Panc1 (cell line): ENCODE measurements at regions not wholly inside any gene's neighbourhood (a gene's known extent, or its start where the extent isn't known, plus 50 kb on each side); places are given as distances from the start of the nearest gene placed in this dataset.

Experiments
- ATAC-seq: fragments of 200-7000 bp; cut with Tn5 transposase; 2 replicates; pipeline ENCODE4 v1.9.1; 2020; ENCODE audit warnings: mild to moderate bottlenecking, moderate library complexity
- BruUV-seq: library from RNA; stranded (reverse); fragments of 400-500 nt; replicated peaks from 2 replicates; lab custom pipeline; 2021; lab: Mats Ljungman, UMichigan
- CTCF ChIA-PET: fragments of 300-600 bp; sonication (Branson Sonifier 250); formaldehyde crosslinking; loops from one replicate; lab custom pipeline; 2022; ENCODE audit warnings: antibody characterized with exemption; lab: Charles Lee
- POLR2A ChIA-PET: fragments of 300-600 bp; sonication (Branson Sonifier 250); formaldehyde crosslinking; loops from one replicate; lab custom pipeline; 2022; ENCODE audit warnings: antibody characterized with exemption; lab: Charles Lee
- DNase-seq: peaks from one replicate; pipeline ENCODE4 v3.0.0-alpha.2; 2010; ENCODE audit warnings: low read depth, low spot score
- H3K27ac ChIP-seq: 2 replicates; pipeline ENCODE4 v1.5.1; 2011; ENCODE audit warnings: mild to moderate bottlenecking, low read length, inconsistent platforms
- H3K27me3 ChIP-seq: fragments of 200-500 bp; sonication (Bioruptor generic); 2 replicates; pipeline ENCODE4 v1.6.0; 2014; ENCODE audit warnings: low read length, inconsistent platforms; ENCODE audit not compliant: control insufficient read depth, insufficient read depth
- H3K36me3 ChIP-seq: fragments of 200-500 bp; sonication (Bioruptor generic); 2 replicates; pipeline ENCODE4 v1.5.1; 2014; ENCODE audit warnings: inconsistent platforms, mild to moderate bottlenecking, low read length, moderate library complexity; ENCODE audit not compliant: control insufficient read depth, insufficient read depth
- H3K4me1 ChIP-seq: 2 replicates; pipeline ENCODE4 v1.5.1; 2011; ENCODE audit warnings: inconsistent platforms, mild to moderate bottlenecking, low read length, moderate library complexity; ENCODE audit not compliant: control insufficient read depth, insufficient read depth
- H3K4me3 ChIP-seq, 2 experiments: 2 replicates each; pipeline ENCODE4 v1.5.1; 2011 to 2012; ENCODE audit warnings: low read depth in 2 of 2, low read length in 2 of 2, mild to moderate bottlenecking in 2 of 2, inconsistent platforms in 1 of 2, moderate library complexity in 1 of 2
- H3K9me3 ChIP-seq: fragments of 200-500 bp; sonication (Bioruptor generic); 2 replicates; pipeline ENCODE4 v1.5.1; 2014; ENCODE audit warnings: low read depth, mild to moderate bottlenecking, inconsistent platforms, low read length, moderate library complexity; ENCODE audit not compliant: control insufficient read depth, insufficient read depth
- POLR2AphosphoS5 ChIP-seq: IDR thresholded peaks from 2 replicates; pipeline ENCODE4 v1.6.1; 2012; ENCODE audit warnings: mild to moderate bottlenecking, low read depth, low read length, moderate library complexity
- SIN3A ChIP-seq: IDR thresholded peaks from 2 replicates; pipeline ENCODE4 v1.6.1; 2012; ENCODE audit warnings: low read depth, mild to moderate bottlenecking, low read length, moderate library complexity, borderline replicate concordance; ENCODE audit not compliant: insufficient read depth
- TCF7L2 ChIP-seq: IDR thresholded peaks from 2 replicates; pipeline ENCODE4 v1.6.1; 2011; ENCODE audit warnings: mild to moderate bottlenecking, low read depth, low read length, inconsistent platforms
- in situ Hi-C: cut with HindIII; loops from 2 replicates; pipeline ENCODE4 v1.10.0; 2016; ENCODE audit warnings: low sequenced_read_pairs, low pct_unique_long_range_greater_than_20kb
- intact Hi-C: fragments of 100-400 bp; cut with micrococcal nuclease; formaldehyde crosslinking; loops from one replicate; pipeline ENCODE4 v1.10.0; 2022; ENCODE audit not compliant: unreplicated experiment
- TF ChIP-seq, protein P1 (sequence below), 2 experiments: IDR thresholded peaks; 2 replicates each; pipeline ENCODE4 v1.6.1; 2011 to 2012; ENCODE audit warnings: low read depth in 2 of 2, control low read depth in 1 of 2, low read length in 1 of 2, mild to moderate bottlenecking in 1 of 2, moderate library complexity in 1 of 2; ENCODE audit not compliant: insufficient read depth in 1 of 2
- TF ChIP-seq, protein P2 (sequence below): fragments of 450-650 bp; IDR thresholded peaks from 2 replicates; pipeline ENCODE4 v1.5.1; 2017; ENCODE audit warnings: mild to moderate bottlenecking

DNA sequence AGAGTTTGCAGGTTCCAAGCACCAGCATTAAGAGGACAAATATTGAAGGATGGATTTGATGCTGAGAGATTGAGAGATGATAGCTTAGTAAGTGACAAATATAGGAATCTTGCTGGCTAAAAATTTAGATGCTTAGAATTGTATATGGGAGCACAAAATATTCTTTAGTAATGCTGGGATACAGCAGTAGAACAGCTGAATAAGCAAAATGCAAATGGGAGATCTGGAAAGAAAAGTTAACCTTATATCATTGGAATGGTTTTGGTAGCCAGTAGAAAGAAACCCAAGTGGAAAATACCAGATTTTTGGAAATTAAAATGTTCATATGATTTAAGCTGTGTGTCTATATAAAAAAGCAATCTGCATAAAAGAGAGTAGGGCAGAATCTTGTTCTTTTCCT is 308.6 kb upstream of the CPEB2 start:
- POLR2A ChIA-PET, result no interaction called here
- Histone ChIP-seq H3K27ac (no peak overlapping the region), H3K36me3 (no peaks in the 10 kb centered on the region), H3K4me3 (no peak overlapping the region), H3K9me3 (no peaks in the 10 kb centered on the region), H3K4me1 (no peaks in the 10 kb centered on the region), H3K27me3 (no peaks in the 10 kb centered on the region)
- DNase-seq (no peak), ATAC-seq (no peak)
- in situ Hi-C loops (no loop called here), intact Hi-C loops (no loop called here)
- TF ChIP-seq SIN3A, result no peak
- no peak for TF ChIP-seq TCF7L2
- TF ChIP-seq, protein P1, sequence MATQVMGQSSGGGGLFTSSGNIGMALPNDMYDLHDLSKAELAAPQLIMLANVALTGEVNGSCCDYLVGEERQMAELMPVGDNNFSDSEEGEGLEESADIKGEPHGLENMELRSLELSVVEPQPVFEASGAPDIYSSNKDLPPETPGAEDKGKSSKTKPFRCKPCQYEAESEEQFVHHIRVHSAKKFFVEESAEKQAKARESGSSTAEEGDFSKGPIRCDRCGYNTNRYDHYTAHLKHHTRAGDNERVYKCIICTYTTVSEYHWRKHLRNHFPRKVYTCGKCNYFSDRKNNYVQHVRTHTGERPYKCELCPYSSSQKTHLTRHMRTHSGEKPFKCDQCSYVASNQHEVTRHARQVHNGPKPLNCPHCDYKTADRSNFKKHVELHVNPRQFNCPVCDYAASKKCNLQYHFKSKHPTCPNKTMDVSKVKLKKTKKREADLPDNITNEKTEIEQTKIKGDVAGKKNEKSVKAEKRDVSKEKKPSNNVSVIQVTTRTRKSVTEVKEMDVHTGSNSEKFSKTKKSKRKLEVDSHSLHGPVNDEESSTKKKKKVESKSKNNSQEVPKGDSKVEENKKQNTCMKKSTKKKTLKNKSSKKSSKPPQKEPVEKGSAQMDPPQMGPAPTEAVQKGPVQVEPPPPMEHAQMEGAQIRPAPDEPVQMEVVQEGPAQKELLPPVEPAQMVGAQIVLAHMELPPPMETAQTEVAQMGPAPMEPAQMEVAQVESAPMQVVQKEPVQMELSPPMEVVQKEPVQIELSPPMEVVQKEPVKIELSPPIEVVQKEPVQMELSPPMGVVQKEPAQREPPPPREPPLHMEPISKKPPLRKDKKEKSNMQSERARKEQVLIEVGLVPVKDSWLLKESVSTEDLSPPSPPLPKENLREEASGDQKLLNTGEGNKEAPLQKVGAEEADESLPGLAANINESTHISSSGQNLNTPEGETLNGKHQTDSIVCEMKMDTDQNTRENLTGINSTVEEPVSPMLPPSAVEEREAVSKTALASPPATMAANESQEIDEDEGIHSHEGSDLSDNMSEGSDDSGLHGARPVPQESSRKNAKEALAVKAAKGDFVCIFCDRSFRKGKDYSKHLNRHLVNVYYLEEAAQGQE (IDR thresholded peaks at IDR 0.05; ENCODE audit: insufficient read depth in 1 of 2, low read depth in 2 of 2, low read length in 1 of 2), result no peak
- TF ChIP-seq, protein P2, sequence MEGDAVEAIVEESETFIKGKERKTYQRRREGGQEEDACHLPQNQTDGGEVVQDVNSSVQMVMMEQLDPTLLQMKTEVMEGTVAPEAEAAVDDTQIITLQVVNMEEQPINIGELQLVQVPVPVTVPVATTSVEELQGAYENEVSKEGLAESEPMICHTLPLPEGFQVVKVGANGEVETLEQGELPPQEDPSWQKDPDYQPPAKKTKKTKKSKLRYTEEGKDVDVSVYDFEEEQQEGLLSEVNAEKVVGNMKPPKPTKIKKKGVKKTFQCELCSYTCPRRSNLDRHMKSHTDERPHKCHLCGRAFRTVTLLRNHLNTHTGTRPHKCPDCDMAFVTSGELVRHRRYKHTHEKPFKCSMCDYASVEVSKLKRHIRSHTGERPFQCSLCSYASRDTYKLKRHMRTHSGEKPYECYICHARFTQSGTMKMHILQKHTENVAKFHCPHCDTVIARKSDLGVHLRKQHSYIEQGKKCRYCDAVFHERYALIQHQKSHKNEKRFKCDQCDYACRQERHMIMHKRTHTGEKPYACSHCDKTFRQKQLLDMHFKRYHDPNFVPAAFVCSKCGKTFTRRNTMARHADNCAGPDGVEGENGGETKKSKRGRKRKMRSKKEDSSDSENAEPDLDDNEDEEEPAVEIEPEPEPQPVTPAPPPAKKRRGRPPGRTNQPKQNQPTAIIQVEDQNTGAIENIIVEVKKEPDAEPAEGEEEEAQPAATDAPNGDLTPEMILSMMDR, result no peak
- no peak for TF ChIP-seq POLR2AphosphoS5
- CTCF ChIA-PET, result no interaction called here
- BruUV-seq, result no TSS peak

DNA sequence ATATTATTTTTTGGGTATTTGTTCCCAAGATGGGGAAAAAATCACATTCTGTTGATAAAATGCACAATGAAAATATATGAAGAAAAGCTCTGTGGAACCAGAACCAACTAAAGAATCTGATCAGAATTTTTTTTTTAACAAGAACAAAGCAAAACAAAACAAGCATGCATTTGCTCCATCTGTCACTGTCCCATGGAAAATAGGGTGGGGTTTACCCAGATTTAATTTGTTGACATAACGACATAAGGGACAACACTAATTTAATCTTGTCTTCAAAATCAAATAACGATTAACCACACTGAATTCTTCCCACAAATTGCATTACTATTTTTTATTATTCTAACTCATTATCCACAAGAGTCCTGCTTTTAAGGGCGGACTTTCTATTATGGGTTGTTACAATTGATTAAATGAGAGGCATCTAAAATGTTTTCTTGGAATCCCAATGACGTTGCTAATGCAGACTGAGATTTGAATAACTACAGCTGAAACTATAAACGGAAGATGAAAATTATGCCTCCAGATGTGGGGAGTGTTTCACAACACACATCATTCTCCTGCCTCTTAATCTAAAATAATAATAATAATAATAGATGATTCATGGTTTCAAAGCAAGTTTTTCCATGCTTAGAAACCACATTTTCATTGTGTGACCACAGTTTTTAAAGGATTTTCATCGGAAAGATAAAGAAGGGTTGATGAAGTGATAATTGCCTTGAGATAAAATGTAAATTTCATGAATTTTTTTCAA is 307.0 kb upstream of the CPEB2 start:
- Histone ChIP-seq H3K4me1 (no peaks in the 10 kb centered on the region), H3K27ac (no peak overlapping the region), H3K36me3 (no peaks in the 10 kb centered on the region), H3K27me3 (no peaks in the 10 kb centered on the region), H3K9me3 (no peaks in the 10 kb centered on the region), H3K4me3 (no peak overlapping the region)
- BruUV-seq, result no TSS peak
- in situ Hi-C loops (no loop called here), intact Hi-C loops (no loop called here)
- ATAC-seq, result no peak
- ChIA-PET CTCF (no interaction called here), POLR2A (no interaction called here)
- DNase-seq, result no peak
- TF ChIP-seq, protein P2, result no peak
- TF ChIP-seq, protein P1 (IDR thresholded peaks at IDR 0.05; ENCODE audit: insufficient read depth in 1 of 2, low read depth in 2 of 2, low read length in 1 of 2), result no peak
- TF ChIP-seq POLR2AphosphoS5 (no peak), TCF7L2 (no peak), SIN3A (no peak)
